Amniotic stem cell (primary cell): ENCODE measurements at regions not wholly inside any gene's neighbourhood (a gene's known extent, or its start where the extent isn't known, plus 50 kb on each side); places are given as distances from the start of the nearest gene placed in this dataset.
"Not testable (repeated sequence)": the region's sequence is repeated elsewhere in the genome, so short reads cannot be mapped to it uniquely, and the experiment has no call there.

Source experiments
- DNase-seq: peaks from one replicate; lab custom pipeline; 2025; lab: John Stamatoyannopoulos, UW

GRCh38 chr2:167843657-167844056 is 403.7 kb downstream of the STK39 start:
- DNase-seq = no peak

- no peak for DNase-seq
Measured at GRCh38 chr2:167843217-167843616, 404.2 kb downstream of the STK39 start.

GRCh38 chr2:167842047-167842446 is 405.3 kb downstream of the STK39 start:
- no peak for DNase-seq

- DNase-seq = not testable (repeated sequence)
Measured at GRCh38 chr2:167835290-167835689, 412.1 kb downstream of the STK39 start.

GRCh38 chr2:167834707-167835106 is 412.7 kb downstream of the STK39 start:
- no peak for DNase-seq

- DNase-seq = no peak
Measured at GRCh38 chr2:167833294-167833693, 414.1 kb downstream of the STK39 start.

GRCh38 chr2:167832868-167833287 is 414.5 kb downstream of the STK39 start:
- DNase-seq = no peak

- no peak for DNase-seq
Measured at GRCh38 chr2:167827352-167828097, 419.9 kb downstream of the STK39 start.

- DNase-seq = no peak
Measured at GRCh38 chr2:167826906-167827305, 420.5 kb downstream of the STK39 start.

- no peak for DNase-seq
Measured at GRCh38 chr2:167825664-167826063, 421.7 kb downstream of the STK39 start.

- no peak for DNase-seq
Measured at GRCh38 chr2:167822690-167823465, 424.5 kb downstream of the STK39 start.

GRCh38 chr2:167820488-167820887 is 426.9 kb downstream of the STK39 start:
- no peak for DNase-seq

GRCh38 chr2:167818521-167818920 is 428.9 kb downstream of the STK39 start:
- DNase-seq = no peak

- no peak for DNase-seq
Measured at GRCh38 chr2:167817908-167818307, 429.5 kb downstream of the STK39 start.

- no peak for DNase-seq
Measured at GRCh38 chr2:167817422-167817821, 430.0 kb downstream of the STK39 start.

GRCh38 chr2:167816874-167817290 is 430.5 kb downstream of the STK39 start:
- DNase-seq = no peak

GRCh38 chr2:167814881-167815718 is 432.3 kb downstream of the STK39 start:
- DNase-seq = no peak

GRCh38 chr2:167814482-167814880 is 432.9 kb downstream of the STK39 start:
- DNase-seq = not testable (repeated sequence)

GRCh38 chr2:167809799-167810198 is 437.6 kb downstream of the STK39 start:
- not testable (repeated sequence) for DNase-seq

GRCh38 chr2:167803449-167803988 is 443.9 kb downstream of the STK39 start:
- no peak for DNase-seq

GRCh38 chr2:167794554-167795255 is 452.7 kb downstream of the STK39 start:
- DNase-seq = no peak
